Lower leg skin (tissue), 3 donors: ENCODE measurements at regions not wholly inside any gene's neighbourhood (a gene's known extent, or its start where the extent isn't known, plus 50 kb on each side); places are given as distances from the start of the nearest gene placed in this dataset.
"Not testable (repeated sequence)": the region's sequence is repeated elsewhere in the genome, so short reads cannot be mapped to it uniquely, and the experiment has no call there.

ENCODE experiments used
- CTCF ChIP-seq, 3 donors: fragments of 450-650 bp; IDR thresholded peaks; one replicate each; pipeline ENCODE4 v1.5.1; 2016; ENCODE audit warnings: antibody characterized with exemption in 3 of 3, mild to moderate bottlenecking in 3 of 3, moderate library complexity in 2 of 3
- POLR2A ChIP-seq, 2 donors: fragments of 450-650 bp; IDR thresholded peaks; one replicate each; pipeline ENCODE4 v1.6.1; 2016 to 2017; ENCODE audit warnings: antibody characterized with exemption in 2 of 2, mild to moderate bottlenecking in 1 of 2, moderate library complexity in 1 of 2

GRCh38 chr18:65670145-65670544 lies 80.7 kb upstream of the CDH7 start:
- not testable (repeated sequence) for TF ChIP-seq CTCF, POLR2A (IDR thresholded peaks at IDR 0.05)
